RPMI7951 (cell line): ENCODE measurements at regions not wholly inside any gene's neighbourhood (a gene's known extent, or its start where the extent isn't known, plus 50 kb on each side); places are given as distances from the start of the nearest gene placed in this dataset.

ENCODE experiments used
- DNase-seq: peaks from one replicate; pipeline ENCODE4 v3.0.0-alpha.2; 2012; ENCODE audit warnings: low read depth

GRCh38 chr10:47166808-47167581 lies 133.0 kb upstream of the GDF10 start:
- peak; percentile 26 for DNase-seq

GRCh38 chr10:47167591-47167990 lies 132.4 kb upstream of the GDF10 start:
- DNase-seq, result peak; percentile 15

- DNase-seq, result no peak
Observed at GRCh38 chr10:47169581-47169980, 130.4 kb upstream of the GDF10 start.

GRCh38 chr10:47173929-47174442 lies 126.0 kb upstream of the GDF10 start:
- DNase-seq, result no peak

DNA sequence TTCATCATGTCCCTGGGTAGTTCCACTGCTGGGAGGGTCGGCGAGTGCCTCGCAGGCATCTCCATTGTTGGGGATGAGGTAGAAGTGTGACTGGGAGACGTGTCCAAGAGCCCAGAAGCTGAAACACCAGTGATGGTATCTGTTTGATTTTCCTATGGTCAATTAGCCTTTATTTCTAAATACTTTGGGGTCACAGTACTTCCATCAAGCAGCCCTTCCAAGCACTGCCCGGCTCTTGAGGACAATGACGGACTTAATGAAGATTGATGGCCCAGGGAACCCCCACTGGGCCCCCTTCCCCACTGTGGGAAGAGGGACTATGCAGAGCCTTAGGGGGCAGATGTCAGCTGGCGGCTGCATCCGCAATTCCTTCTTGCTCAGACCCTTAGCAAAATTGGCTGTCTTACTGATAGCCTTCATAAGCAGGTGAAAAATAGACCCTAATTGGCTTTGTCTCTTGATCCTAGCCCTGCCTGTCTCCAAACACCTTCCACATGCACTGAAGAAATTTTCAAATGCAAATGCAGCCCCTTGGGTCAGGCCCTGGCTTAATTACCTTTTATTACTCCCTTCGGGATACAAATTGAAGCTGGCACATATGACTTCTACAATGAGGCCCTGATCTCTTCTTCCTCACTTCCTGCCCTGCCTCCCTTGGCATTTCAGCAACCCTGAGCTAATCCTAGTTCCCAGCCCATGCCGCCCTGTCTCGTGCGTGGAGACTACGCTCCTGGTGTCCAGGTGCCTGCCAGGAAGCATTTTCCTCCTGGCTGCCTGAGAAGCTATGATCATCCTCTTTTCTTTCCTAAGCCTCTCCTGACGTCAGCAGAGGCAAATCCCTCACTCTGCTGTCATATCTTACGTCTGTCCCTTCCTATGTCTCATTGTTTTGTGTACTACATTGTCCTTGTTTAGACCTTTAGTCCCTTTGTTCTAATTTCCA lies 124.5 kb upstream of the GDF10 start:
- DNase-seq, result no peak

- DNase-seq, result no peak
Observed at GRCh38 chr10:47176206-47176902, 123.6 kb upstream of the GDF10 start.

GRCh38 chr10:47176903-47177868 lies 122.8 kb upstream of the GDF10 start:
- no peak for DNase-seq

- no peak for DNase-seq
Observed at GRCh38 chr10:47178537-47179290, 121.3 kb upstream of the GDF10 start.

GRCh38 chr10:47179291-47179647 lies 120.7 kb upstream of the GDF10 start:
- no peak for DNase-seq

- no peak for DNase-seq
Observed at GRCh38 chr10:47181052-47181849, 118.7 kb upstream of the GDF10 start.

DNA sequence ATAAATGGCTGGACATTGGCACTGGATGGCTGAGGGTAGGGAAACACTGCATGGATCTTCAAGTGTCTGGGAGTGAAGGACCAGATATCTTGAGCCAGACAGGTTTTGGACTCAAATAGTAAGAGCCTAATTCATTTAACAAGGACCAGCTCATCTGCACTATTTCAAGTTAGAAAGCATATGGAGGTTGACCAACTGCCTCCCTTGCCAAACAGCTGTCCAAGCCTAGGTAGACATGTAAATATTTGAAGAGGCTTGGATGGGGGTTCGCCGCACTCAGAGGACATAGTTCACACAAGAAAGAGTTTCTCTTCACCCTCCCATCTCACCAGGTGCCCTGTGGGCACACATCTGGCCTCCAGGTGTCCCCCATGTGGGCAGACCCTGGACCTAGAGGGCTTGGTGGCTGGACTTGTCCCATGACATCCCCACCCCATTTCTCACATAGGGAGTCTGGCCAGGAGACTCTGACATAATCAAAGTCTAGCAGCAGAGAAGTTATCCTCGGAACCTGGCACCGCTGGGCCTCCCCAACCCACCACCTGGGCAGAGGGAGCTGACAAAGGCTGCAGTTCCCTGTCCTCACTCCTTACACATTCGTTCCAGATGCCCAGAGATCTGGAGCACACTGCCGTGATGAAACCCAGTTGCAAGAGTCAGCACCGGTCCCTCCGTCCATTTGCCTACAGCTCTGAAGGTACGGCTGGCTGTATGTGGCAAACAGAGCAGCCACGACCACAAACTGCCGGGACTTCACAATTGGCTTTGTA lies 116.9 kb upstream of the GDF10 start:
- DNase-seq, result no peak

DNA sequence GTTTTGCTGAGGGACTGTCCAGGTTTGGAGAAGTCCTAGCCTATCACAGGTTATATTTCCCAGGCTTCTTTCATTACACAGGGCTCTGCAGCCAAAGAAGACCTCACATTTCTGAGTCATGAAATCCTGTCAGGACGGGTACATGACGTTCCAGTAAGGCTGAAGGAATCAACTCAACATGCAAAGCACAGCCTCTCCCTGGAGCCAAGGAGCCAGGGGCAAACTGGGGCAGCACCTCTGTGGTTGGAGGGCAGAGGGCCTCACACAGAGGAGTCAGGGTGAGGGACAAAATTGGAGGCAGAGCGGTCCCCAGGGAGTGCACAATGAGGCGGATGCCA lies 116.3 kb upstream of the GDF10 start:
- DNase-seq, result no peak

DNA sequence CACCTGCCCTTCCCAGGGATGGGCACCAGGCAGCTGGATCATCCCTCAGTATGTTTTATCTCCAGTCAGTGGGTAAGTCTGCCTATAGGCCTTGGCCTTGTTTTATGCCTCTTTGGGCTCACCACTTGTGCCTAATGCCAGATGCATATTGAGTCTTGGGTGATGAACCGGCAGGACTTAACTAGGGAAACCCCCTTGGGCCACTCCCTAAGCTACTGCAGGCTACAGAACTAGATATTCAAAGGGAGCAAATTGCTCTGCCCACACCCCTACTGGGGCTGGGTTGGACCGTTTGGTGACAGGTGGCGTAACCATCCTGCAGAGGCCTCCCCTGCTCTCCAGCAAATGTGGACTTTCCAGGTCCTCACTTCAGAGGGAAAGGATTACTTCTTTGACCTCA lies 115.7 kb upstream of the GDF10 start:
- no peak for DNase-seq

DNA sequence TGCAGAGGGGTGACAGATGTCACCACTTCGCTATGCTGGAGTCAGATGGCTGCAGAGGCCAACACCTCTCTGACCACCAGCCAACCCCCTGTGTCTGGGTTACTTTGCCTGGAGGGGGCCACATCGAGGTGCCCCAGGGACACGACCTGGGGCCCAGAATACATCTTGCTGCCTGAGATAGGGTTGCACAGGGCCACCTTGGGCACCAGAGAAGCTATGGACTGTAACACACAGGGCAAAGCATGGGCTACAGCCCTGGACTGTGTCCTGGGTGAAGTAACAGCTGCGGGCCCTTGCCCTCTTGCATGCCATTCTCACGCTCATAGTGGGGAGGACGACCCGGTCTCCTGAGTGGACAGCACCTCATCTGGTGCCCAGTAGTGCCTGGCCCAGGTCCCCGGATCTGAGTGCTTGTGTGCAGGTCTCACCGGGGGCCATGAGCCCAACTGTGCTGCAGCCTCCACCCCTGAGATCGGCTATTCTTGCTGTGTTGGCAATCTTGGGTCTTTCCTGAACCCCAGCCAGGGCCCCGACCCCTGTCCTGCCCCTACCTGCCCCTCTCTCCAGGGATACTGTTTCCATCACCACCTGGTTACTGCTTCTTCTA lies 115.2 kb upstream of the GDF10 start:
- no peak for DNase-seq

- no peak for DNase-seq
Observed at GRCh38 chr10:47186941-47187340, 113.1 kb upstream of the GDF10 start.

- no peak for DNase-seq
Observed at GRCh38 chr10:47187592-47187991, 112.4 kb upstream of the GDF10 start.

DNA sequence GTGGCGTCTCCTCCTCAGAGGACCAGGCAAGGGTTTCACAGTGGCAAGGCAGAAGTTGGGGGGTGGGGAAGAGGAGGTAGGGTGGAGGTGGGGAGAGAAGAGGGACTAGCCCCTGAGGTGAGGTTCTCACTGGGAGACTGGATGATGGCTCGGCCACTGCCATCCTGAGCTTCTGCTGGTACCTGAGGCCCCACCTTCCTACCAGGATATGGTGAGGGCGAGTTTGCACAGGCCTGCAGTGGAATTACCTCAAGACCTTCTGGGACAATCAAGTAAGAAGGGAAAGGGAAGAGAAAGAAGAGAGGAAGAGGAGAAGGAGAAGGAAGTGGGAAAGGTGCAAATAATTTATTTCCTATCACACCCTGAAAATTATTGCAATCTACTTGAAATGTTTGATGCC lies 111.8 kb upstream of the GDF10 start:
- no peak for DNase-seq

GRCh38 chr10:47189802-47190201 lies 110.2 kb upstream of the GDF10 start:
- no peak for DNase-seq
